ENCODE measurements at regions not wholly inside any gene's neighbourhood (a gene's known extent, or its start where the extent isn't known, plus 50 kb on each side); places are given as distances from the start of the nearest gene placed in this dataset.

GRCh38 chr11:106329273-106330018 is 252.0 kb downstream of the AASDHPPT start:
- no peak for TF ChIP-seq ZFX (IDR thresholded peaks at IDR 0.05; ENCODE audit: borderline replicate concordance)
- TF ChIP-seq, protein P1, sequence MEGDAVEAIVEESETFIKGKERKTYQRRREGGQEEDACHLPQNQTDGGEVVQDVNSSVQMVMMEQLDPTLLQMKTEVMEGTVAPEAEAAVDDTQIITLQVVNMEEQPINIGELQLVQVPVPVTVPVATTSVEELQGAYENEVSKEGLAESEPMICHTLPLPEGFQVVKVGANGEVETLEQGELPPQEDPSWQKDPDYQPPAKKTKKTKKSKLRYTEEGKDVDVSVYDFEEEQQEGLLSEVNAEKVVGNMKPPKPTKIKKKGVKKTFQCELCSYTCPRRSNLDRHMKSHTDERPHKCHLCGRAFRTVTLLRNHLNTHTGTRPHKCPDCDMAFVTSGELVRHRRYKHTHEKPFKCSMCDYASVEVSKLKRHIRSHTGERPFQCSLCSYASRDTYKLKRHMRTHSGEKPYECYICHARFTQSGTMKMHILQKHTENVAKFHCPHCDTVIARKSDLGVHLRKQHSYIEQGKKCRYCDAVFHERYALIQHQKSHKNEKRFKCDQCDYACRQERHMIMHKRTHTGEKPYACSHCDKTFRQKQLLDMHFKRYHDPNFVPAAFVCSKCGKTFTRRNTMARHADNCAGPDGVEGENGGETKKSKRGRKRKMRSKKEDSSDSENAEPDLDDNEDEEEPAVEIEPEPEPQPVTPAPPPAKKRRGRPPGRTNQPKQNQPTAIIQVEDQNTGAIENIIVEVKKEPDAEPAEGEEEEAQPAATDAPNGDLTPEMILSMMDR (IDR thresholded peaks at IDR 0.05) = no peak

All from 22Rv1 (cell line).